D721Med (cell line): ENCODE measurements at regions not wholly inside any gene's neighbourhood (a gene's known extent, or its start where the extent isn't known, plus 50 kb on each side); places are given as distances from the start of the nearest gene placed in this dataset.

Experiments used
- DNase-seq: peaks from one replicate; pipeline ENCODE4 v3.0.0; 2011; ENCODE audit warnings: low spot score; ENCODE audit not compliant: insufficient read length
- FAIRE-seq: peaks from 2 replicates; lab custom pipeline; 2011; peaks lifted over from hg19 to GRCh38; lab: Jason Lieb, UNC
- TF ChIP-seq, protein P1 (sequence below): IDR thresholded peaks from 2 replicates; pipeline ENCODE4 v1.5.1; 2012; ENCODE audit warnings: mild to moderate bottlenecking, control low read depth; ENCODE audit not compliant: insufficient read depth; ENCODE audit errors: missing control alignments

DNA sequence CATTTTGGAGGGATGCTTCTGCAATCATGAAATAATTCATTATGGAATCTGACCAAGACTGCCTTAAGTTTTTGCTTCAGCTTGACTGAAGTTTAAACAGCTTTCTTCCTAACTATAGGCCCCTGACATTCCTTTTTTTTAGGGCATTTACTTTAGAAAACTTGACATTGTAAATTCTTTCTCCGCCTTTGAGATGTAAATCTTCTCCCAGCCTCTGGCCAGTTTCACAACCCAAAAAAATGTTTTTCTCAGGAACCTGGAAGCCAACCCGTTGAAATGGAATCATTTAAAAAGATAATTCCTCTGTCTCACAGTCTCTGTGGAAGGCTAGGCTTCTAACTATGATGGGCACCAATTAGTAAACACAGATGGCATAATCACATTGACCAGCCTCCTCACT, 710.4 kb upstream of the PABPC4L start:
- DNase-seq (no peak), FAIRE-seq (no peak)
- TF ChIP-seq, protein P1, sequence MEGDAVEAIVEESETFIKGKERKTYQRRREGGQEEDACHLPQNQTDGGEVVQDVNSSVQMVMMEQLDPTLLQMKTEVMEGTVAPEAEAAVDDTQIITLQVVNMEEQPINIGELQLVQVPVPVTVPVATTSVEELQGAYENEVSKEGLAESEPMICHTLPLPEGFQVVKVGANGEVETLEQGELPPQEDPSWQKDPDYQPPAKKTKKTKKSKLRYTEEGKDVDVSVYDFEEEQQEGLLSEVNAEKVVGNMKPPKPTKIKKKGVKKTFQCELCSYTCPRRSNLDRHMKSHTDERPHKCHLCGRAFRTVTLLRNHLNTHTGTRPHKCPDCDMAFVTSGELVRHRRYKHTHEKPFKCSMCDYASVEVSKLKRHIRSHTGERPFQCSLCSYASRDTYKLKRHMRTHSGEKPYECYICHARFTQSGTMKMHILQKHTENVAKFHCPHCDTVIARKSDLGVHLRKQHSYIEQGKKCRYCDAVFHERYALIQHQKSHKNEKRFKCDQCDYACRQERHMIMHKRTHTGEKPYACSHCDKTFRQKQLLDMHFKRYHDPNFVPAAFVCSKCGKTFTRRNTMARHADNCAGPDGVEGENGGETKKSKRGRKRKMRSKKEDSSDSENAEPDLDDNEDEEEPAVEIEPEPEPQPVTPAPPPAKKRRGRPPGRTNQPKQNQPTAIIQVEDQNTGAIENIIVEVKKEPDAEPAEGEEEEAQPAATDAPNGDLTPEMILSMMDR, result no peak

DNA sequence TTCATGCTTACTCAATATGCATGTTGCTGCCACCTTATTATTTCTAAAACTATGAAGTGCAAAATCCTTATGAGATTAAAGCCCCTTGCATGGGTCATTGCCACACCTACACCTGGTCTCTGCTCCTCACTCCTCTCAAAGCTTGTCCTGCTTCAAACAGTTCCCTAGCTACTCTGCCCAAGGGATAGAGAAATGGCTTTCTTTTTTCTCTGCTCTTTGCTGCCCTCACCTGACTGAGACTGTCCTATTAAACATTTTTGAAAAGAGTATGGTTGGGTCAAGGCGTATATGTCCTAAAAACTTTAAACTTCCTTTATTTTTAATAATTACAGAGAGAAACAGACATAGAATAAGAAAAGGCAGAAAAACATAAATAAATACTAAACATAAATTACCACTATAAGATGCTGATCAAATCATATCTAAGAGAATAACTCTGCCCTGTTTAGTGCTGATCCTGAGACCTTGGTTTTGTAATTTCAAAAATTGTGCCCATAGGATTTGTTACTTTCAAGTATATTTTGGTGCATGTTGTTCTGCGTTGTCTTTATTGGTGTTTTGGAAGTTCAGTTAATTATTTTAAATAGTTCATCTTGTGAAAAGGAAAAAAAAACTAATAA, 704.9 kb upstream of the PABPC4L start:
- peak; percentile 29 for FAIRE-seq
- TF ChIP-seq, protein P1, result peak; percentile 58
- no peak for DNase-seq

DNA sequence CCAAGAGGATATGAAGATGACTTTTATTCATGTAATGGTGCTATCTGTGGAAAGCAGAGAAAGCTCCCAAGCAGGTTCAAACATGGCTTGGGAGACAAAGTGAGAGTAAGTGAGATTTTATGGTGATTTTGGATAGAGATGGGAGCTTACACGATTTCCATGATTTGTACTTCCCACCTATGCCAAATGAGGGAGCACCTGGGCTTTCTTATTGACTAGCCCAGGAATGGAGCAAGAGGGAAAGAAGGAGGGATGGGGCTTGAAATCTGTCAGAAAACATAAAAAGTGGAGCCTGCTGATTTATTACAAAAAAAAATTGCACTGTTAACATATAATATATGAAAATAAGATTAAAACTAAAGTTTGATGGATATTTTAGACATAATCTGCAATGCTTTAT, 703.5 kb upstream of the PABPC4L start:
- no peak for DNase-seq
- FAIRE-seq, result no peak
- TF ChIP-seq, protein P1, result no peak

DNA sequence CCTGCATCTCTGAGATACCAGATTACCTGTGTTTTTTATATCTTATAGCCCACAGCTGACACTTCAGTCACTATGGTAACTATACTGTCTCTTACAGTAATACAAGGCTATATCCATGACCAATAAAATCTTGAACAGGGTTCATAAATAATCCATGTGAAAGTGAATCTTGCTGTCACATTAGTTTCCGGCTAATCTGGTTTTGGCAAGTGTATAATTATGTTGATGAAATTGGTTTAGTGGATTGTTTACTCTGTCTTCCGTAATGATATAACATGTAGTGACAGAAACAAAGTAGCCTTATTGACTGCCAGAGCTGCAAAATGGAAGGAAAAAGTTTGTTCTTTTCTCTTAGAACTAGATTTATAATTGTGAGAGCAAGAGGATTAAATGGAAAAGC, 686.6 kb upstream of the PABPC4L start:
- FAIRE-seq (peak; percentile 91), DNase-seq (no peak)
- TF ChIP-seq, protein P1, result no peak

DNA sequence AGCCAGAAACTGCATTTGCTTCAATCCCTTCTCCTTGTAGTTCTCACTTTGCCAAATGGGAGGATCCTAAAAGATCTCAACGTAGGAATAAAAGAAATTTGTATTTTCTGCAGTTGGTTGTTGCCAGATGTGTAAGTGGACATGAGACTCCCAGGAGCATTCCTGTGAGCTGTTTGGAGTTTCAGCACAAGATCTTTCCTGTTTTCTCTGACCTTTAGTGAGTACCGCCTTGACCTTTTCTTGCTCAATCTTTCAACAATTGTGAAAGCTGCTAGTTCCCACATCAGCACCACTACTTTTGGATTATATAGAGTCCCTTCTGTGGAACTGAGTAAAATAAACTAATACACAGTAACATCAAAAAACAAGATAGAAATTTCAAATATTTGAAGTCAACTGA, 683.8 kb upstream of the PABPC4L start:
- no peak for FAIRE-seq
- DNase-seq, result no peak
- TF ChIP-seq, protein P1, result no peak

DNA sequence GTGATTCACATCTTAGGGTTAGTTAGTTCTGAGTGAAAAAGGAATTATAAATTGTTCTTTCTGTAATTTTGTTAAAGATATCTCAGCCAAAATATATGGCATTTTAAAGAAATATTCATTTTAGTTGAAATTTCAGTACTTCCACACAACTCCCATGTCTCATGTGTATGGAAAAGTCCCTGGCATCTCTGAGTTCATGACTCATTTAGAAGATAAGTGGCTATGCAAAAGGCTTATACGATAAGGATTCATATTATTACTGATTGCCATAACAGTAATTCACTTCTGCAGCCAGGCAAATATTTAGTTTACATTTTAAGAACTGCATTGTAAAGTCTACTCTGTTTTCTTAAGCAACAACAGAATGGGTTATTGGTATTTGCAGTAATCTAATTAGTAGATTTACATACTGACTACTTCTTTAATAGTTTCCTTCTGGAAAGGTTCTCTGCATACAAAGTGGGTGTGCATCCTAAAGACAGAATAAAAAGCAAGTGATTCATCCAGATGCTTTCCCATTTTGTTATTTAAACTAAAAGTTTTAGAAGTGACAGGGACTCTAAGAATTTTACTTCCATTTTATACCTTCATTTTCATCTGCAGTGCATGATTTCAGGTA, 682.4 kb upstream of the PABPC4L start:
- DNase-seq (no peak), FAIRE-seq (no peak)
- TF ChIP-seq, protein P1, result no peak

DNA sequence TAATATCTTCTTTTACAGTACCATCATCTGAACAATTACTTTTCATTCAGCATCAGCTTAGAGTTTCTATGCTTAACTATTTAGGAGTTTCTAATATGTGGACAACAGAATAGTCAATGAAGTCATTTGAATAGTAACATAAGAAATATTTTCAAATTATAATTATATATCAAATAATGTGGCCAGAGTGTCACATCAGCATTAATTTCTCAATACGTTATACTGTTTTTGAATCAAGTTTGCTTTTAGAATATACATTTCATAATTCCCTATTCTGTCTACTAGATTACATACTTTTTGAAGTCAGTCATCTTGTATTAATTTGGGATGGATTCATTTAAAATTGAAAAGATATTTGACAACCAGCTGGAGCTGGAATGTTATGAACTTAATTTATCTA, 677.4 kb upstream of the PABPC4L start:
- FAIRE-seq, result no peak
- no peak for DNase-seq
- TF ChIP-seq, protein P1, result no peak
